ENCODE measurements at regions not wholly inside any gene's neighbourhood (a gene's known extent, or its start where the extent isn't known, plus 50 kb on each side); places are given as distances from the start of the nearest gene placed in this dataset.

DNA sequence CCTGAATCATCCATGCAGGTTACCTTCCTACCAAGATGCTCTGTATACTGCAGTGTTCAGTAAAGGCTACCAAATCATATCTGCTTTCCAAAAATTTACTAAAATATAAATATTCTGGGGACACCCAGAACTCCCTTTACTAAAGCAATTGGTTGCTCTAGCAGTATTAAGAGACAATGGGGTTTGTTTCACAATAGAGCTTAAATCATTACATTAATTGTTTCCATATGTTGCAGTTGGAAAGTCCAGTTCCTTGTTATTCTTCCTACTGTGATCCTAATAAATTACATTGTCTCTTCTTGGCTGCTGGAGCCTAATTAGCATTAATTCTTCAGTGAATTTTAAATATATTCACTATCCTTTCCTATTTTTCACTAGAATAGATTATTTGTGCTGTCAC, 316.0 kb upstream of the MTNR1B start:
- DNase-seq (ENCODE audit: low read depth) = no peak

DNA sequence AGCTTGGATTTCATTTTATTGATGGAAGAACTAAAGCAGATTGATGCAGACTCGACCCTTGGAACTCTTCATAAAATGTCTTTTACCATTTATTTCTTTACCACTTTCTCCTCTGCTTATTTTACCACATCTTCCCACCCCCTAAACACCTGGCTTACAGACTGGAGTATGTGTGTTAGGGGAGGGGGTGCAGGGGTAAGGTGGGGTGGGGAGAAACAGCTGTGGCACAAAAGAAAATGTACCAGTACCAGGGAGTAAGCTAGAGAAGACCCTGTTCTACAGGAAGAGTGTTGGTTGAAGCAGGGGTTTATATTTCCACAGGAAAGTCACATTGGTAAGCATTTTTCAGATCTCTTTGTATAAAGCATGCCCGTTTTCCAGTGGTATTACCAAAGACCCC, 312.7 kb upstream of the MTNR1B start:
- DNase-seq (ENCODE audit: low read depth) = no peak

DNA sequence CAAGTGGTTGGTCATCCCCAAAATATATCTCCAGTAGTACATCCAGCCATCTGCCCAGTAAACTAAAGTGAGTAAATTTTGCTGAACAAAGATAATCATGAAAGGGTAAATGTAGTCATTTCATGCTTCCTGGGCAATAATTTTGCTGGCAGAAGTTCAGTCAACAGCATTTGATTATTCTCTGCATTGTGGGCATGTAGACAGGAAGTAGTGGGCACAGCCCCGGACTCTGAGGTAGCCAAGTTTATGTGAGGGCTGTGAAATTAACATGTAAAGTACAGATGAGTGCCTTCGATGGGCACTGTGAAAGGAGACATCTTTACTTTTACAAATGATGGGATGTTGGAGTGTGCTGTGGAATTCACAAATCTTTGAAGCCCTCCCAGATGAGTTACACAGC, 312.2 kb upstream of the MTNR1B start:
- no peak for DNase-seq (ENCODE audit: low read depth)

DNA sequence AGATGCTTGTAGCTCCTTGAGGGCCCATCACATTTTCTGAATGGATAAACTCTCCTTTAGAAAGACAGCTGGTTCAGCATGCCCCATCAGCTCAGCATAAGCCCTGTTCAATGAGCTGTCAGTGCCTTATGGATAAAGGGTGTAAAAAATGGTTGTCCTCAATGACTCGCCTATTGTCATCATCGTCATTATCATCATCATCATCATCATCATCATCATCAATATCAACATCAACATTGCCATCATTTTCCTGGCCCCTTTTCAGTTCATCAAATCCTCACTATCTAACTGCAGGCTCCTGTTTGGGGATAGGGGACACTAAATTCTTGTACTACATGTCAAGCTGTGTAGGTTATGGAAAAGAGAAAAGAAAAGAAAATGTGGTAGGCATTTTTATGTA, 310.7 kb upstream of the MTNR1B start:
- DNase-seq (ENCODE audit: low read depth) = no peak

DNA sequence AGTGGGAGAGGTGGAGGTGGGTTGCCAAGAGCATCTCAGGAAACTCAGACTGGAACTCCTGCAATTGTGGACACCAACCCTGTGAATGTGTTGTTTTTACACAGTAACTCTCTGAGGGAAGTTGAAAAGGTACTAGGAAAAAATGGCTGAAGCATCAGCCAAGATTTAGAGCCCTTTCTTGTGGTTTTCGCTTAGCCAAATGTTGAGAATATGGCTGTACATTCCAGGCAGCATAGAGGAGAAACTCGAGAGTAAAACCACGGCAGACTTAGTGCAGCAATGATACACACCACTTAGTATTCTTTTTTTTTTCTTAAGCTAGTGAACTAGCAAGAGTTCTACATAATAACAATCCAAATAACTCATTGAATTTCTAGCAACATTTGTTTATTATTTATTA, 309.7 kb upstream of the MTNR1B start:
- DNase-seq (ENCODE audit: low read depth) = no peak

DNA sequence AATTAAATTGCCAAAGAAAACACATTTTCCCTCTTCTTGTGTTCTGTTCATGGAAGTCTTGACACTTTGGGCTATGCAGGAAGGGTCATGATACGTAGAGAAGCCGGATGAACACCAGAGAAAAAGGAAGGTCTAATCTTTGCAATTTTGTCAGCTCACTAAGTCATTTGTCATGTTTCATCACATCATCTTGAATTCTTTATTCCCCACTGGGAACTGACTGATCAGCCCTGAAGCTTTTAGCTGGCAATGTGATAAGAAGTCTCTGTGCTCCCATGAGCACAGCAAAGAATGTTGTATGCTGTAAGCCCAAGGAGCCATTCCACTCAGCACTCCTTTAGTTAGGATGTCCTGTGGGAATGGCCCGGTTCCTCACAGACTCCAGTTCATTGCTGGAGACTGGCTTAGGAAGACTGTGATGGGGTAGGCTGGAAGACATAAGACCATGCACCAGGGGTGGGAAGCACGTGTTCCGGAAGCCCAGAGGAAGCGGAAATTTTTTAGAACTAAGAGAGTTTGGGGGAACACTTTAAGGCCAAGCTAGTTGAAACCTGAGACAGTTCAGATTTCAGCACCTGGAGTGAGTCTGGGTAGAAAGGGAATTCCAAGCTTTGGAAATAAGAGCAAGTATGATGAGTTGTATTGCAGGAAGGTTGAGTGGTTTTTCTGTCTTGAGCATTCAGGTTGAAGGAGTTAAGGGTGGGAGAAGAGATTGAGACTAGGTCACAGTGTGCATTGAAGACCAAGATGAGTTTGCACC, 306.7 kb upstream of the MTNR1B start:
- no peak for DNase-seq (ENCODE audit: low read depth)

DNA sequence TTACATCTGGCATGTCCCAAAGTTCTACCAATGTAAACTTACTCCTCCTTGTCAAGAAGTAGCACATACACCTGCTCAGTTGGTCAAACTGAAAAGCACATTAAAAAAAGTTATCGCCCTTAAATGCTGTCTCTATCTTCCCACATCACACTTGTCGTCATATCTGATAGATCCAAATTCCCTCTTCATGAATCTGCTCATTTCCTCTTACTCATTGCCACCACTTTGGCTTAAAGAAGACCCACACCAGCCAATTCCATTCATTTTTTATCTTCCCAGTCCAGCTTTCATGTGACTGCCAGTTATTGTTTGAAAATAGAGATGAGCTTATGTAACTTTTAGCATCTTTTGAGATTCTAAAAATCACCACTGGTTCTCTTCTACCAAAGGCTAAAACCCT, 305.9 kb upstream of the MTNR1B start:
- DNase-seq (ENCODE audit: low read depth) = no peak

DNA sequence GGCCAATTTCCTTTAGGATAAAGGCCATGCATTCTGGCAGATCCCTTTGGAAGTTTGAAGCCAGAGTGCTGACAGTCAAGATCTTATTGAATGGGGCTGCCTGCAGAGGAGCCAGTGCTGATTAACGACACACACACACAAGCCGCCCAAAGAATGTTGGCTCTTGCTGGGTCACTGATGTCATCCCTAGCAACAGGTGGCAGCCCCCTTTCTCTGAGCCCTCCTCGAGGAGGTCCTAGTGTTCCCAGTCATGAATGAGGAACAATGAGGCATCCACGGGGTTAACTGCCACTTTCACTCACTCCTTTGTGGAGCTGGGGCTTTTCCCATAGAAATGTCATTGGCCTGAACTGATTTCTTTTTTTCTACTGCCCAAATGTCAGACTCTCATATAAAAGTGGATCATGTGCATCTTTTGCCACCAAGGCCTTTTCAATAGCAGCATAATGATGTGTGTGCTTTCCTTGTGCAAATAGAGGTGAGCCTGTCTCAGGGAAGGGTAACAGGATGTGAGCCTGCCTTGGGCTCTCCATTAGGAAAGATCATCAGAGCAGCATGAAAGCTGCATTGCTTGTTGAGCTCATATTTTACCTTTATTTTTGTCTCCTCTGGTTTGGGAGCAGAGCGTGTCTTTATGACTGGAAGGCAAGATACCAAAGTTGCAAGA, 301.8 kb upstream of the MTNR1B start:
- DNase-seq (ENCODE audit: low read depth) = no peak

DNA sequence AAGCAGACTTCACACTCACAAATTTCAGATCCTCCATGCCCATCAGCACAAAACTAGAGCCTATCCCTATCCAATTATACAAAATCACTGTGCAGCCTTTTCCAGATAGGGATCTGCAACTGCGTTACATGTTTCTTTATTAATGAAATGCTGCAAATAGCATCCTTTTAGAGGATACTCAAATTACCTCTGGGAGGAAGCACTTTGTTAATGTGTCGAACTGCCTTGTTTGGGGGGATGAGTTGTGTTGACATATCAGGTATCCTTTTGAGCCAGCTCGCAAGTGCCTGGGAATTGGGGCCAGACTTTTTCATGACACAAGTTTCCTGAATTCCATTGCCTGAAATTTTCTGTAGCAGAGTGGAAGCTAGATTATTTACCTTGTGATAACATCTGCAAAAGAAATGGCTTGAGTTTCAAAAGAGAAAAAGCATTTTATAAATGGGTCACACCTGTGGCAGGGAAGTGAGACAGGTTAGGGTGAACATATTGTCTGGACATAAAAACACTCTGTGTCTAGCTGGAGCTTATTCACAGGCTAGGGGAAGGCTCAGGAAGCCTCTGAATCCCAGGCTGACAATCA, 299.1 kb upstream of the MTNR1B start:
- no peak for DNase-seq (ENCODE audit: low read depth)

DNA sequence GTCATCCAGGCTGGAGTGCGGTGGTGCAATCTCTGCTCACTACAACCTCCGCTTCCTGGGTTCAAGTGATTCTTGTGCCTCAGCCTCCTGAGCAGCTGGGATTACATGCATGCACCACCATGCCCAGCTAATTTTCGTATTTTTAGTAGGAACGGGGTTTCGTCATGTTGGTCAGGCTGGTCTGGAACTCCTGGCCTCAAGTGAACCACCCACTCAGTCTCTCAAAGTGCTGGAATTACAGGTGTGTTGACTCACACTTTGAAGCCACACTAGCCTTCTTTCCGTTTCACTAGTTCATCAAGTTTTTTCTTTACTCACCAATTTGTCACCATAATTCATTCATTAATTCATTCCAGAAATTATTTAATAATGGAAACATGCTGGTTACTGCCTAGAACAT, 298.4 kb upstream of the MTNR1B start:
- DNase-seq (ENCODE audit: low read depth) = no peak

DNA sequence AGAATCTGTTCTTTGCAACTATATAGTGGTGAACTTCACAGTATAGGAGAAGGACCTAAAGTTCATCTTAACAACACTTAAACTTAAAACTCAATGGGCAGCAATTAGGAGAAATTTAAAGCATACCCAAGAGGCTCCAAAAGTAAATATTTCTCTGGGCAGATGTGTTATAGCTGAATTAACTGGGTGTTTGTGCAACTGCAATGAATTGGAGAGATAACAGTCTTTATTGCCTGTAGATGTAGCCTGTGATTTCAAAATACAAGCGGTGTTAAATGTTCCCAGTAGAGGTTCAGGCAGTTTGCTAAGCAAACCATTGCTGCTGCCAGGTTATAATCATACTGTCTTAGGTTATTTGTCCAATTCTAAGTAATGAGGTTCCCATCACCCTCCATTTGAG, 294.1 kb upstream of the MTNR1B start:
- DNase-seq (ENCODE audit: low read depth) = no peak

DNA sequence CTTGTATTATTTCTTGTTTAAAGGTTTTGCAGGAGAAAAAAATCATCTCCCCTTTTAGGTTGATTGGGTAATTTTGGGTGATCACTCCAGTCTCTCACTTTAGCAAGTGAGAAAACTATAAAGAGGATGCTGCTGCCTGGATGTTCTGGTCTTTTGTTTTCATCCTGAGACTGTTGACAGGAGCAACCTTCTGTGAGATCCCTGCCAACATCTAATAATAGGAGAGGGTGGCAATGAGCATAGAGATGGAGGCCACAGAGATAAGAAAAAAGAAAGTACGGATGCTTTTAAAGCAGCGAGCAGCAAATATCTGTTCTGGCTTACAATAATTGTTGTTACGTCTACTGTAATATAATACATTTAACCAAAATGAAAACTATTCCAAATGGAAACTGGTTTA, 293.6 kb upstream of the MTNR1B start:
- DNase-seq (ENCODE audit: low read depth) = no peak

DNA sequence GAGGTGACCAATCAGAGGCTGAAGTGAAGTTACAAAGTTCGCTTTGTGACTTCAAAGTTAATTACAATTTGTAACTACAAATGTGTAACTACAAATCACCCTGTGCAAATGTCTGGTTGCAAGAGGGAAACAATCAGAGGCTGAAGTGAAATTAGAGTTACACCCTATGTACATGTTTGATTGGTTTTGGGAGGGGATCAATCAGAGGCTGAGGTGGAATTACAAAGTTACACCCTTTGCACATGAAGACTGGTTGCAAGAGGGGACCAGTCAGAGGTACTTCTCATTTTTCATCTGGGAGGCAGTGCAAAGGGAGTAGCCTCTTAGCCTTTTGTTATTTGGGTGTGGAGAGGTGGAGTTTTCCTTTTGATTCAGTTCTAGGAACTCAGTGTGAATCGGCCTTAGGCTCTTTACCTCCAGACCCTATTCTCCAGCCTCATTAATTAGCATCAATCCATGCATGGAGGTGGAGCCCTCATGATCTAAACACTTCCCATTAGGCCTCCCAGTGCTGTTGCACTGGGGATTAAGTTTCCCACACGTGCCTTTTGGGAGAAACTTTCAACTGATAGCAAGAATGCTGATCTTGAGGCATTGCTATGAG, 291.3 kb upstream of the MTNR1B start:
- DNase-seq (ENCODE audit: low read depth) = no peak

DNA sequence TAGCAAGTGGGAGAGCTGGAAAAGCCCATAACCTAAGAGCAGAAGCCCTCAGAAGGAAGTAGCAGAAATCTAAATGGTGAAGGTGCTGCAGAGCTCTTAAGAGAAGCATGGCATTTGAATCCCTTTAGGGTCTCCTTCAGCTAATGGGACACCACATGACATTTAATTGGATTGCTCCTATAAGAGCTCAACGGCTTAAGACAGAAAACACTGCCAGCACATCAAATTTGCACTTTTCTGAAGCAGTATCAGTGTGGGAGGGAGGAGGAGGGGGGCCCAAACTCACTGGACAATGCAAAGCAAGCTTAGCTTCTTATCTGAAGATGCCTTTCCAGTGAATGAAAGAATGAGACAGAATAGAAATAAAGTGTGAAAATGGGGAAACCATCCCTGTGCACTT, 287.9 kb upstream of the MTNR1B start:
- no peak for DNase-seq (ENCODE audit: low read depth)

DNA sequence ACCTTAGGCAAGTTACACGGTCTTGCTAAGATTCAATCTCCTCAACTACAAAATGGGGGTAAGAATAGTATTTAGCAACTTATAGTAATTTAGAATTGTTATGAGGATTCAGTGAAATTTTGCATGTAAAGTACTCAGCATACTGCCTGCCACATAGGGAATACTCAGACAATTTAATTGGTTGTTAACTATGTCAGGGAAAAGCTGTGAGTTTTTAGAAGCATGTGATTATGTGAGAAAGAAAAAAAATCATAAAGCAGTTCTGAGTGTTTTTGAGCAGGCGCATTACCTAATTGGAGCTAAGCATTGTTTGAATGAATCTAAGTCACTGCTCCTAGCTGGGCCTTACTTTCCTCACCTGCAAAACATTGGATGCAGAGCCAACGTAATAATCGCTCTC, 287.3 kb upstream of the MTNR1B start:
- DNase-seq (ENCODE audit: low read depth) = no peak

DNA sequence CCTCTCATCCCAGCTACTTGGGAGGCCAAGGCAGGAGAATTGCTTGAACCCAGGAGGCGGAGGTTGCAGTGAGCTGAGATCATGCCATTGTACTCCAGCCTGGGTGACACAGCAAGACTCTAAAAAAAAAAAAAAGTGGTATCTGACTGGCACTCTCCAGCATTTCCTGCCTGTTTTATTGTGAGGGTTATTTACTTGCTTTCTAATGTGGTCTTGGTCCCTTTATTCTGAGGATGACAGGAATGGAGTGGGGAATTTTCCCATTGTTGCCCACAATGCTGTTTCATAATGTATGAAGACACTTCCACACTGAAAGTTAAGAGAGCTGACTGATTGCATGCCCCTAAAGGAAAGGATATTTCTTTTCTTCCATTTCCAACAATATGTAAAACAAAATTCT, 286.5 kb upstream of the MTNR1B start:
- DNase-seq (ENCODE audit: low read depth) = no peak

DNA sequence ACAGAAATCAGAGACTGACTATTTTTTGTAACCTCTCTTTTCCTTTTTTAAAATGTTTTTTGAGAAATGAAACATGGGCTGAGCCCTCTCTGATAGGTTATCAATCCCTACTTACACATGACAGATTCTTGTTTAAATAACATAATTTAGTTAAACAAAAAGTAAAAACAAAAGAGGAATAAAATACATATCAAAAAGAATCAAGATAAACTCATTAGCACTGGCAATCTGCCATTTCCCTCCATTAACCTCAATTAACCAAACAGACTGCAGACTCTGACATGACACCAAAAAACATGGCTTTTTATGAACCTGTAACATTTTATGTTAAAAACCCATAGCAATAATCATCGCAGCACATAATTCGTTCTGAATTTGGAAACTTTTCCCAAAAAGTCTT, 284.4 kb upstream of the MTNR1B start:
- DNase-seq (ENCODE audit: low read depth) = no peak

DNA sequence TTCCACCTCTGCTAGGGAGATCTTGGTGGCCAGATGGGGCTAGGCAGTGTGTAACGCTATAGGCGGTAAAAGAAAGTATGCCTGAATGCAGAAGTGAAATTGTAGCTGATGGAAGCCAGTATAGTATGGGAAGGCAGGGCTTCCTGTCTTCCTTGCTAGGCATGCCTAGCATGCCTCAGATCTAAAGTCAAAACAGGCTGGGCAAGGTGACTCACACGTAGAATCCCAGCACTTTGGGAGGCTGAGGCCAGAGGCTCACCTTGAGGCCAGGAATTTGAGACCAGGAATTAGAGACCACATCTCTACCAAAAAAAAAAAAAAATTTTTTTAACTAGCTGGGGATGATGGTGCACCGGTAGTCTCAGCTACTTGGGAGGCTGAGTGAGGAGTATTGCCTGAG, 281.7 kb upstream of the MTNR1B start:
- no peak for DNase-seq (ENCODE audit: low read depth)

DNA sequence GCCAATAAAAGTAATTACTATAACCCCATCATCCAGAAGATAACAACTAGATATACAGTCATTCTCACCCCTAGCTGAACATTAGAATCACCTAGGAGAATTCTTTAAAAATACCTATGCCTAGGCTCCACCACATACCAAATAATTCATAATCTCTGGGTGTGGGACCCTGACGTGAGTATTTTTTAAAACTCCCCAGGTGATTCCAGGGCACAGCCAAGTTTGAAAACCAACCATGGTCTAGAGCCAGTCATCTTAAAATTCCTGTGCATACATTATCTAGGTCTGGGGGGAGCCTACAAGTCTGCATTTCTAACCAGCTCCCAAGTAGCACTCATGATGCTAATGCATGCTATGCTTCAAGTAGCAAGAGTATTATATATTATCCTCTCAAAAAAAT, 281.0 kb upstream of the MTNR1B start:
- DNase-seq (ENCODE audit: low read depth) = no peak

DNA sequence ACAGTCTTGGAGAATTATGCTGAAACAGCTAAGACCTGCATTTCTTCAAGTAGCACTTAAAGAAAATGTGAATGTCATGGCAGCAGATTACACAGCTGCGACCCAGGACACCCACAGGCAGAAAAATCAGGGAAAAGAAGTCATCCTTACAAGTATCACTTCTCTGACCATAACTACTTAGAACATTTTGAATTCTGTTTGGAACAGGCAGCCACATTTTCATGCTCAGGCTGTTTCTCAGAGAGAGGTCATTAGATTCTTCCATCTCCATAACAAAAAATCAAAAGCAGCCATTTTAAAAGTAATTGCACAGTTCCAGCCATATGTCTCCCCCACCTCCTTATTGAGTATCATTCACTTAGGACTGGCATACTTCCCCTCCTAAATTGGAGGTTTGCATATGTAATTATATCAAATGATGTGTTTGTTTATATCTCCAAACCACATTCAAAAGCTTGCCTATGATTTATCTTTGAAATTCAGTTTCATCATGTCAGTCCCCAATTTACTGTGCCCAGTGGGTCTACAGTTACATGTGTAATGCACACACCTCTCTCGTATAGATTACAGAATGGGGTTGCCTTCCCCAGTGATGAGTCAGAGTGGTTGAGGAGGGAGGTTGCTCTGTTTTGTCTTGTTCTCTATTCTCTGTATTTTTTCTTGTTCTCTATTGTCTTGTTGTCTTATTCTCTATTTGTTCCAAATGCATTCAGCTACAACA, 276.5 kb upstream of the MTNR1B start:
- no peak for DNase-seq (ENCODE audit: low read depth)

DNA sequence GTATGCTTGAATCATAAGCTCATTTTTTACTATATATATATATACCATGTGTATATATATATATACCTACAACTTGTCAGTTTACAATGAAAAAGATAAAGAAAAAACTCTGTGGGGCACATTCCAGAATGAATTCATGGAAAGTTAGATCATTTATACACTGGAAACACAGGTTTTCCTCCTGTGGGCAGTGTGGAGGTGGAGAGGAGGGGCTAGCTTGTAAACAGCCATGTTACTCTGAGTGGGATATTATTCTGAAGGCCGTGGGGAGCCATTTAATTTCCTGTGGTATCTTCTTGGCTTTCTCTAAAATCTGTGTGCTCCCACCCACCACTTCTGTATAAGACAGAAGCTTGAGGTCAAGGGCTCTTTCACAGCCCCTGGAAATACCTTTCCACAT, 273.4 kb upstream of the MTNR1B start:
- no peak for DNase-seq (ENCODE audit: low read depth)

All from myocyte (in vitro differentiated cells).